Adrenal gland (tissue), 5 donors: ENCODE measurements at regions not wholly inside any gene's neighbourhood (a gene's known extent, or its start where the extent isn't known, plus 50 kb on each side); places are given as distances from the start of the nearest gene placed in this dataset.

ENCODE experiments used
- POLR2A ChIP-seq, 2 donors: fragments of 450-650 bp; IDR thresholded peaks; one replicate each; pipeline ENCODE4 v1.6.1; 2017; ENCODE audit warnings: antibody characterized with exemption in 2 of 2, mild to moderate bottlenecking in 2 of 2, moderate library complexity in 1 of 2
- TF ChIP-seq, protein P1 (sequence below), 6 experiments: fragments of 450-650 bp in 4 of 6; fragments of 200-600 bp in 2 of 6; sonication (generic) in 1 of 6; IDR thresholded peaks; 1 replicate in 5 of 6; 2 replicates in 1 of 6; pipeline versions ENCODE4 v1.5.1 to v1.8.0; 2016 to 2021; ENCODE audit warnings: antibody characterized with exemption in 6 of 6, mild to moderate bottlenecking in 2 of 6, moderate library complexity in 1 of 6
- donor health status: DM: no; HTN: no; CAD: no.

GRCh38 chr4:184268584-184269160, 51.0 kb upstream of the ENPP6 start:
- TF ChIP-seq, protein P1, sequence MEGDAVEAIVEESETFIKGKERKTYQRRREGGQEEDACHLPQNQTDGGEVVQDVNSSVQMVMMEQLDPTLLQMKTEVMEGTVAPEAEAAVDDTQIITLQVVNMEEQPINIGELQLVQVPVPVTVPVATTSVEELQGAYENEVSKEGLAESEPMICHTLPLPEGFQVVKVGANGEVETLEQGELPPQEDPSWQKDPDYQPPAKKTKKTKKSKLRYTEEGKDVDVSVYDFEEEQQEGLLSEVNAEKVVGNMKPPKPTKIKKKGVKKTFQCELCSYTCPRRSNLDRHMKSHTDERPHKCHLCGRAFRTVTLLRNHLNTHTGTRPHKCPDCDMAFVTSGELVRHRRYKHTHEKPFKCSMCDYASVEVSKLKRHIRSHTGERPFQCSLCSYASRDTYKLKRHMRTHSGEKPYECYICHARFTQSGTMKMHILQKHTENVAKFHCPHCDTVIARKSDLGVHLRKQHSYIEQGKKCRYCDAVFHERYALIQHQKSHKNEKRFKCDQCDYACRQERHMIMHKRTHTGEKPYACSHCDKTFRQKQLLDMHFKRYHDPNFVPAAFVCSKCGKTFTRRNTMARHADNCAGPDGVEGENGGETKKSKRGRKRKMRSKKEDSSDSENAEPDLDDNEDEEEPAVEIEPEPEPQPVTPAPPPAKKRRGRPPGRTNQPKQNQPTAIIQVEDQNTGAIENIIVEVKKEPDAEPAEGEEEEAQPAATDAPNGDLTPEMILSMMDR (IDR thresholded peaks at IDR 0.05), result no peak
- TF ChIP-seq POLR2A (IDR thresholded peaks at IDR 0.05), result no peak
